ENCODE measurements at regions not wholly inside any gene's neighbourhood (a gene's known extent, or its start where the extent isn't known, plus 50 kb on each side); places are given as distances from the start of the nearest gene placed in this dataset.

DNA sequence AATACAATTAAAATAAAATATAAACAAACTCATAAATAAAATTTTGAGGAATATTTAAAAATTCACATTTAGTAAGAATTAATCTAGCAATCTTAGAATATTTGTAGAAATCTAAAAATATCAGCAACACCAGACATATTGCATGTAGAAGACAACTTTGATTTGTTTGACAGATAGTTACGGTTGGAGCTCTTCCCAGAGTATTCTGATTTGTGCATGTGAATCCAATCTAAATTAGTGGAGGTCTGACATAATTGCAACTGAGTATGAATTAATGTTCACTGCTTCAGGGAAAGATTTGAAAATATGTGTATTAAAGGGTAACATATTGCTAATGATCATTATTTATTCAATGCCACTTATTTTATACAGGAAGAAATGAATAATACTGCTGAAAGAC, 1546.2 kb downstream of the BRINP3 start:
- no peak for TF ChIP-seq YY1 (IDR thresholded peaks at IDR 0.05; ENCODE audit: low read depth)
- no peak for TF ChIP-seq TCF12 (IDR thresholded peaks at IDR 0.05; ENCODE audit: low read depth)
- no peak for TF ChIP-seq NFIC (IDR thresholded peaks at IDR 0.05)
